ENCODE measurements at regions not wholly inside any gene's neighbourhood (a gene's known extent, or its start where the extent isn't known, plus 50 kb on each side); places are given as distances from the start of the nearest gene placed in this dataset.

DNA sequence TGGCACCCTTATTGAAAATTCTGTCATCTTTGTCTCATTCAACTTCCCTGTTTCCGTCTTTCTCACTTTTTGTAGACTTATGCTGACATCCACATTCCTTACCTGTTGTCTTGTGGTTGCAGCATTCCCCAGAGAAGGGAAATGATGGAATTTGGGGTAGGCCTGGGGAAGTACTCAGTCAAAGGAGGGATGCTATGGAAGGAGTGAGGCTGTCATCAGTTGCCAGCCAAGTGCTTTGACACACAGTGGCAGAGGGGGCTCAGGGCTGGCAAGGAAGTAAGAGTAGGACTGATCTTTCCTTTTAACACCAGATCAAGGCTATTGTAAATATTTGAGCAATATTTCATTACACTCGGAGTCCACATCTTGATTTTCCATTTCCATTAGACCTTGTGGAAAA is 64.4 kb downstream of the RPLP1 start:
- no peak for TF ChIP-seq POLR2AphosphoS5 (IDR thresholded peaks at IDR 0.05)
- TF ChIP-seq, protein P1, sequence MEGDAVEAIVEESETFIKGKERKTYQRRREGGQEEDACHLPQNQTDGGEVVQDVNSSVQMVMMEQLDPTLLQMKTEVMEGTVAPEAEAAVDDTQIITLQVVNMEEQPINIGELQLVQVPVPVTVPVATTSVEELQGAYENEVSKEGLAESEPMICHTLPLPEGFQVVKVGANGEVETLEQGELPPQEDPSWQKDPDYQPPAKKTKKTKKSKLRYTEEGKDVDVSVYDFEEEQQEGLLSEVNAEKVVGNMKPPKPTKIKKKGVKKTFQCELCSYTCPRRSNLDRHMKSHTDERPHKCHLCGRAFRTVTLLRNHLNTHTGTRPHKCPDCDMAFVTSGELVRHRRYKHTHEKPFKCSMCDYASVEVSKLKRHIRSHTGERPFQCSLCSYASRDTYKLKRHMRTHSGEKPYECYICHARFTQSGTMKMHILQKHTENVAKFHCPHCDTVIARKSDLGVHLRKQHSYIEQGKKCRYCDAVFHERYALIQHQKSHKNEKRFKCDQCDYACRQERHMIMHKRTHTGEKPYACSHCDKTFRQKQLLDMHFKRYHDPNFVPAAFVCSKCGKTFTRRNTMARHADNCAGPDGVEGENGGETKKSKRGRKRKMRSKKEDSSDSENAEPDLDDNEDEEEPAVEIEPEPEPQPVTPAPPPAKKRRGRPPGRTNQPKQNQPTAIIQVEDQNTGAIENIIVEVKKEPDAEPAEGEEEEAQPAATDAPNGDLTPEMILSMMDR (IDR thresholded peaks at IDR 0.05), result no peak
- TF ChIP-seq EP300 (IDR thresholded peaks at IDR 0.05), result no peak
- no peak for TF ChIP-seq POLR2A (IDR thresholded peaks at IDR 0.05; ENCODE audit: low read depth)
- Histone ChIP-seq H3K4me3 (no peak overlapping the region), H3K27ac (replicated peaks in 1 of 4) (no peak overlapping the region), H3K27me3 (peaks cover 0 to 5% (median 0%) of the 10 kb centered on the region in 4 donors), H3K9me3 (no peaks in the 10 kb centered on the region), H3K36me3 (no peaks in the 10 kb centered on the region), H3K4me1 (no peaks in the 10 kb centered on the region)
- WGBS, result 80% methylated on average over 2 of the region's 2 CpGs
- intact Hi-C loops (cut with DNase I), result no loop called here
- no peak for DNase-seq (ENCODE audit: extremely low spot score)

DNA sequence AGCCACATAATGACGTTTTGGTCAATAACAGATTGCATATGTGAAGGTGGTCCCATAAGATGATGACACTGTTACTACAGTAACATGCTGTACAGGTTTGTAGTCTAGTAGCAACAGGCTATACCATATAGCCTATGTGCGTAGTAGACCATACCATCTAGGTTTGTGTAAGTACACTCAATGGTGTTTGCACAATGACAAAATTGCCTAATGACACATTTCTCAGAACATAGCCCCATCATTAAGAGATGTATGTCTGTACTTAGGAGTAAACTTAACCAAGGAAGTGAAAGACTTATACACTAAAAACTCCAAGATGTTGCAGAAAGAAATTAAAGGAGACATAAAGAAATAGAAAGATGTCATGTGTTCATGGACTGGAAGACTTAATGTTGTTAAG is 66.2 kb downstream of the RPLP1 start:
- Histone ChIP-seq H3K4me3 (no peak overlapping the region), H3K9me3 (no peaks in the 10 kb centered on the region), H3K27me3 (no peaks in the 10 kb centered on the region), H3K27ac (replicated peaks in 1 of 4) (no peak overlapping the region), H3K36me3 (no peaks in the 10 kb centered on the region), H3K4me1 (no peaks in the 10 kb centered on the region)
- no peak for DNase-seq (ENCODE audit: extremely low spot score)
- TF ChIP-seq EP300 (IDR thresholded peaks at IDR 0.05) (no peak), POLR2A (IDR thresholded peaks at IDR 0.05; ENCODE audit: low read depth) (no peak), POLR2AphosphoS5 (IDR thresholded peaks at IDR 0.05) (no peak)
- intact Hi-C loops (cut with DNase I), result no loop called here
- WGBS, result 92% methylated on average over 2 of the region's 2 CpGs

DNA sequence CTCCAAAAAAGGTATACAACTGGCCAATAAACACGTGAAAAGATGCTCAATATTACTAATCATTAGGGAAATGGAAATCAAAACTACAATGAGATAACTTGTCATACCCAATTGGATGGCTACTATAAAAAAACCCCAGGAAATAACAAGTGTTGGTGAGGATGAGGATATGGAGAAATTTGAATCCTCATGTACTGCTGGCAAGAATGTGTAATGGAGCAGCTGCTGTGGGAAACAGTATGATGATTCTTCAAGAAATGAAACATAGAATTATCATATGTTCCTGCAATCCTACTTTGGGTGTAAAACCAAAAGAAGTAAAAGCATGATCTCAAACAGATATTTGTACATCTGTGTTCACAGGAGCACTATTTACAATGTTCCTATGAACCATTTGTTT is 67.4 kb downstream of the RPLP1 start:
- WGBS, result 73% methylated on average over 1 of the region's 1 CpG
- H3K36me3 ChIP-seq, result no peaks in the 10 kb centered on the region
- no peak for TF ChIP-seq POLR2A (IDR thresholded peaks at IDR 0.05; ENCODE audit: low read depth)
- TF ChIP-seq, protein P1 (IDR thresholded peaks at IDR 0.05), result no peak
- TF ChIP-seq EP300 (IDR thresholded peaks at IDR 0.05), result no peak
- TF ChIP-seq POLR2AphosphoS5 (IDR thresholded peaks at IDR 0.05), result no peak
- no peaks in the 10 kb centered on the region for H3K9me3 ChIP-seq
- H3K27ac ChIP-seq (replicated peaks in 1 of 4), result no peak overlapping the region
- DNase-seq (ENCODE audit: extremely low spot score), result no peak
- H3K27me3 ChIP-seq, result no peaks in the 10 kb centered on the region
- H3K4me1 ChIP-seq, result no peaks in the 10 kb centered on the region
- no peak overlapping the region for H3K4me3 ChIP-seq
- intact Hi-C loops (cut with DNase I), result no loop called here

DNA sequence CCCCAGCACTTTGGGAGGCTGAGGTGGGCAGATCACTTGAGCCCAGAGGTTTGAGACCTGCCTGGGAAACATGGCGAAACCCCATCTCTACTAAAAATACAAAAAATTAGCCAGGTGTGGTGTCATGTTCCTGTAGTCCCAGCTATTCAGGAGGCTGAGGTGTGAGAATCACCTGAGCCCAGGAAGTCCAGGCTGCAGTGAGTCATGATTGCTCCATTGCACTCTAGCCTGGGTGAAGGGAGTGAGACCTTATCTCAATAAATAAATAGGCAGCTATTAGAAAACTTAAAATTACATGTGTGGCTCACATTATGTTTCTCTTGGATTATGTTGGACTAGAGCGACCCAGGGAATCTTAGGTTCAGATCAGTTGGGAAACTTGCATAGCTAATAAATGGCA is 69.7 kb downstream of the RPLP1 start:
- H3K4me3 ChIP-seq, result no peak overlapping the region
- TF ChIP-seq EP300 (IDR thresholded peaks at IDR 0.05), result no peak
- TF ChIP-seq, protein P1 (IDR thresholded peaks at IDR 0.05), result no peak
- H3K4me1 ChIP-seq, result no peaks in the 10 kb centered on the region
- intact Hi-C loops (cut with DNase I), result no loop called here
- H3K27me3 ChIP-seq, result peaks cover 0 to 1% (median 0%) of the 10 kb centered on the region in 4 donors
- no peaks in the 10 kb centered on the region for H3K9me3 ChIP-seq
- no peaks in the 10 kb centered on the region for H3K36me3 ChIP-seq
- 94% methylated on average over 2 of the region's 2 CpGs for WGBS
- DNase-seq (ENCODE audit: extremely low spot score), result no peak
- no peak overlapping the region for H3K27ac ChIP-seq (replicated peaks in 1 of 4)

DNA sequence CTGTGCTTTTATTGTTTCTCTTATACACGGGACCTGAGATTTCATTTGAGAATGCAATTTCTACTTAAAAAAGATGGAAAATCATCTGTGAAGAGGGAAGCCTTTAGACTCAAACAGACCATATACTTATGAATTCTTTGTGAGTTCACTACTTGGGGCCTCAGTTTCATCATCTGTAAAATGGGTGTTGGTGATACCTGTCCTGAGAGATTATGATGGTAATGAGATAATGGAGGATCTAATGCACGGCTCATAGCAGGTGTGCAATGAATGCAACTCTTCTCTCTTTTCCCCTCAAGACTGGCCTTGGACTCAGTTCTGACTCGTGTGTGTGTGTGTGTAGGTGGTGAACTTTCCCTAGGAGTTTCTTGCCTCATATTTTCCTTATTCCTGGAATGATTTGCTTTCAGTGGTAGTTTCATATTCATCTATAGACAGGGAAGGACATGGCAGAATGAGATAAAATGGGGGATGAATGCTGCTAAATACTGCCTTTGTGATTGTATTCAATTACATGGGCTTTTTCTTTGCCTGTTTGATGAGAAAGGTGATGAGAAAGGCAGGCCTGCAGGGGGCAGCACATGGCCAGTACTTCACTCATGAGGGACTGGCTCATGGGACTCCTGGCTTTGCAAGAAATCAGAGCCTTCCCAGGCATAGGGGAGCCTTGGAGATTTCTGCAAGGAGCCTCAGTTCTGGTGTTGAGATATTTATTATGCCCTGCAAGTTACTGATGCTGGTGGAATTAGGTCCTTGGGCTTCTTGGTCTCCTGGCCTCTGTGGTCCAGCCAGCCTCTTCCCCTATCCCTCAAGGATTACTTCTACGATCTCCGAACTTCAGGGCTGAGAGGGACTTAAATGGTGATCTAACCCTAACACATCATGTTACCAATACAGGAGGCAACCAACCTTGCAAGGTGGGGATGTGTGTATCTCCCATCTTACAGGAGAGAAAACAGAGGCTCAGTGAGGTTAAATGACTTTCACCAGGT is 70.7 kb downstream of the RPLP1 start:
- Histone ChIP-seq H3K27ac (replicated peaks in 1 of 4) (peak overlapping the region in 1 of 4 donors; percentile 5), H3K36me3 (no peaks in the 10 kb centered on the region), H3K9me3 (no peaks in the 10 kb centered on the region), H3K27me3 (peaks cover 0 to 5% (median 0%) of the 10 kb centered on the region in 4 donors), H3K4me3 (no peak overlapping the region), H3K4me1 (no peaks in the 10 kb centered on the region)
- no peak for DNase-seq (ENCODE audit: extremely low spot score)
- WGBS, result 86% methylated on average over 5 of the region's 5 CpGs
- intact Hi-C loops (cut with DNase I), result no loop called here
- TF ChIP-seq, protein P1 (IDR thresholded peaks at IDR 0.05), result peak; percentile 54 to 59 (median 58)
- no peak for TF ChIP-seq EP300 (IDR thresholded peaks at IDR 0.05)

Measured in esophagus muscularis mucosa (tissue), 4 donors.